HG03342 (cell line): ENCODE measurements at regions not wholly inside any gene's neighbourhood (a gene's known extent, or its start where the extent isn't known, plus 50 kb on each side); places are given as distances from the start of the nearest gene placed in this dataset.
A peak's percentile ranks its signal among the peaks of the same experiment; 100 is the strongest.
"Not testable (repeated sequence)": the region's sequence is repeated elsewhere in the genome, so short reads cannot be mapped to it uniquely, and the experiment has no call there.

Experiments used
- ATAC-seq: cut with Tn5 transposase; IDR thresholded peaks from one replicate; pipeline ENCODE4 v1.9.1; 2021; ENCODE audit warnings: mild to moderate bottlenecking, moderate library complexity; ENCODE audit not compliant: unreplicated experiment

DNA sequence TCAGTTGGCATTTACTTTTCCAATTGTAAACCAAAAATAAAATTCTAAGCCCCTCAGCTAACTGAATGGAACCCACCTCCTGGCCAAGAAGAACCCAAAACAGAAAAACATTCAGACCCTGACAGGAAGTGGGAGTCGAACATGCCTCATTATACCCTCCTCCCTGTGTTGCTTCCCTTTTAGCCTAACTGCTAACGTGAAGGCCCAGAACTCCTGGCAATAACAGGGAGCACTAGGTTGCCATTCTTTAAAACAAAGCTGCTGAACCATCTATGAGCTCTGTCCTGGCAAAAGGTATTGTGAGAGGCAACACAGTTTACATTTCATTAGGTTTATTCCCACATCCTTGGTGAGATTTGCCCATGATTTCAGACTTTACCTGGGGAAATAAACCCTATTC, 481.4 kb downstream of the CHSY3 start:
- ATAC-seq = no peak

DNA sequence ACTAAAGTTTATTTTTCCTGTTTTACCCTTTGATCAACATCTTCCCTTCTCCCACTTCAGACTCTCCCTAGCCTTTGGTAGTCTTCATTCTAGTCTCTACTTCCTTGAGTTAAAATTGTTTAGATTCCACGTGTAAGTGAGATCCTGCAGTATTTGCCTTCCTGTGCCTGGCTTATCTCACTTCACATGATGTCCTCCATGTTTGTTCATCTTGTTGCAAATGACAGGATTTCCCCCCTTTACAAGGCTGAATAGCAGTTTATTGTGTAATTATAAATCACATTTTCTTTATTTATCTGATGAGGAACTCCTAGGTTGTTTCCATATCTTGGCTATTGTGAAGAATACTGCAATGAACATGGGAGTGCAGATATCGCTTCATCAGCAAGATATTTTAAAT, 461.7 kb downstream of the CHSY3 start:
- ATAC-seq = no peak

DNA sequence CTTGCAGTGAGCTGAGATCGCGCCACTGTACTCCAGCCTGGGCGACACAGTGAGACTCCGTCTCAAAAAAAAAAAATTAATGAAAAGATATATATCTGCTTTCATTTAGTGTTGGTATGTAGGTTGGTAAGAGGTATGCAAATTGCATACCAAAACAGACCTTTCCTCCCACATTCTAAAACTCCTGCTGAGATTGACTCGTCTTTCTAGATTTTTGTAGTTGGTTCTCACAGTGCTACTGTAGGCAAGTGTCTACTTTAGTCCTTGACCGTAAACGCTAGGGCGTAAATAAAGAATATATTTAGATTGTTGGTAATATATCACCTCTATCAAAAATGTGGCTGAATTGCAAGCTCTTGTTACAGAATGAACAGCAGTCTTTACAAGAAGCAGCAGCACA, 445.9 kb downstream of the CHSY3 start:
- ATAC-seq = no peak

DNA sequence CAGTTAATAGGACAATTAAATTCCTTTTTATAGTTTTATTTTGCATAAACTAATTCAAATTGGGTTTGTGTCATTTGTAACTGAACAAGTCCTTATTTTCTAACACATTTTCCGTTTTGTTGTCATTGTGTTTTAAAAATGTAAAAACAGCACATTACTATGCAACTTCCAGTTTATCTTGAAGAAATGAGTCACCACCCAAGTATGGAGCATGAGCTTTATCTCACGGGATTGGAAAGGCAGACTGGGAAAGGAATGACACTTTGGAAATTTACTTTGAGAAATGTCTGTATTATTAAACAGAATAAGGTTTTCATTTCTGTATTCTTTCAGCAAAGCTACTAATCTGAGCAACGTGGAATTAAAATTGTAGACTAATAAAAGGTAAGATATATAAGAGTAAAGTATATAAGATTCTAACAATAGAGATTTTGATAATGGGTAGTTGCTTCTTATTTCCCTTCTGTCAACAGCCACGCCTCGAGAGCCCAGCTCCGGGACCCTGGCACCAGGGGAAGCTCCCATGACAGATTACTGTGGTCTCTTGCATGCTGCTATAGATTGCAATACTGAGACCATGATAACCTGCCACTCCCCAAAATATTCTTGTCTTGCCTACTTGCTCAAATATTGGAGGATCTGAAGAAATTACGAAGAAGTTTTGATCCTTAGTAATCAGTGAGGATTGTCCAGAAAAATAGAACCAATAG, 433.1 kb downstream of the CHSY3 start:
- no peak for ATAC-seq

DNA sequence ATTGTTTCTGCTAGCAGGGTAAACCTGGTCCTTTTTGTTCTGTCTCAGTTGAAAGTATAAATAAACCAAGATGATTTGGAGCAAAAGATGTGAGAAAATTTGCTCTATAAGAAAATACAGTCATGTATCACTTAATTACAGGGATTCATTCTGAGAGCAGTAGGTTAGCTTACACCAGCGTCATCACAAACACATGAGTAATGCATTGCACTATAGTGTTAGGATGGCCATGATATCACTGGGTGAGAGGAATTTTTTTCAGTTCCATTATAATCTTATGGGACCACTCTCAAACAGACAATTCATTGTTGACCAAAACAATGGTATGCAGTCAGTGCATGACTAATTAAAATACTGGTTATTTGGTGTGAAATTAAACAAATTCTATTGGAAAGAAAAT, 430.9 kb downstream of the CHSY3 start:
- ATAC-seq = no peak

DNA sequence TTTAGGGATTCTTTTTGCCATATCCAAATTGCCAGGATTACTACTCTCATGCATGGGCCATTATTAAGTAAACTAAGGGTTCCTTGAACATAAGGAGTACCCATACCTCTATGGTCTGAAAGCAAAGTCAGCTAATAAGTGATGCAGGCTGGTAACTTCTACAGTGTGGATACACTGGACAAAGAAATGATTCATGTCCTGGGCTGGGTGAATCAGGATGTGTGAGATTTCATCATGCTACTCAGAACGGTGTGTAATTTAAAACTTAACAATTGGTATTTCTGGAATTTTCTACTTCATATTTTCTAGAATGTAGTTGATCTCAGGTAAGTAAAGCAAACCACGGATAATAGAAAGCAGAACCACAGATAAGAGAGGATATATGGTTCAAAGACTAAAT, 428.8 kb downstream of the CHSY3 start:
- ATAC-seq = no peak

DNA sequence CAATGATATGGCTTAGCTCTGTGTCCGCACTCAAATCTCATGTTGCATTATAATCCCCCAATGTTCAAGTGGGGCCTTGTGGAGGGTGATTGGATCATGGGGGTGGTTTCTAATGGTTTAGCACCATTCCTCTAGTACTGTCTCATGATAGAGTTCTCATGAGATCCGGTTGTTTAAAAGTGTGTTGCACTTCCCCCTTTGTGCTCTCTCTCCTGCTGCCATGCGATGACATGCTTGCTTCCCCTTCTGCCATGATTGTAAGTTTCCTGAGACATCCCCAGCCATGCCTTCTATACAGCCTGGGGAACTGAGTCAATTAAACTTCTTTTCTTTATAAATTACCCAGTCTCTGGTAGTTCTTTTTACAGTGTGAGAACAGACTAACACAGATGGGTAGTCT, 427.1 kb downstream of the CHSY3 start:
- no peak for ATAC-seq

DNA sequence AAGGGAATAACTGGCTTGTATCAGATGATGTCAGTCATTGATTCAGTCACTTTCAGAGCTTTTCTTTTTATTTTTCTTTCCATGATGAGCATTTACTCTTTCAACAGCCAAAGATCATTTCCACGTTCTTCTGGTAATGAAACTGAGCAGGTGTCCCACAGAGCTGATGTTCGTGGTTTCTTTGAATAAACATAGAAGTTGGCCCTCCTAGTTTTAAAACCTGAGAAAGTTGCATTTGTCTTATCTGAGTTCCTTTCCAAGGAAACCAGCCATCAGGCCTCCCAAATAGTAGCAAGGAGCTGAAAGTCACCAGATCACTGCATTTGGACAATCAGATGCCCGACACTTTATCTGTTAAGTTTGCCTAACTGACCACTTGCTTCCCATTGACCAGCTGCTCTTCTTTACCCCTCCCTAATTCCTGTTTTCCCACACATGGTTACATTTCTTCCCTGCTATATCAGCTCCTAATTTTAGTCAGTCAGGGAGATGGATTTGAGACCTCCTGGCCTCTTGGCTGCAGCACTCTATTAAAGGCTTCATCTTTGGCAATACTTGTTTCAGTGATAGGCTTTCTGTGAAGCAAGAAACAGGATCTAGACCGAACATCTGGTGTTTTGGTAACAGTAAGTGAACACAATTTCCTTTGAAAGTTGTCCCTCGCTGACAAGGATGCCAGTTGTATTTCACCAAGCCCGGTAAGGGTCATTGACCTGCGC, 420.8 kb downstream of the CHSY3 start:
- no peak for ATAC-seq

DNA sequence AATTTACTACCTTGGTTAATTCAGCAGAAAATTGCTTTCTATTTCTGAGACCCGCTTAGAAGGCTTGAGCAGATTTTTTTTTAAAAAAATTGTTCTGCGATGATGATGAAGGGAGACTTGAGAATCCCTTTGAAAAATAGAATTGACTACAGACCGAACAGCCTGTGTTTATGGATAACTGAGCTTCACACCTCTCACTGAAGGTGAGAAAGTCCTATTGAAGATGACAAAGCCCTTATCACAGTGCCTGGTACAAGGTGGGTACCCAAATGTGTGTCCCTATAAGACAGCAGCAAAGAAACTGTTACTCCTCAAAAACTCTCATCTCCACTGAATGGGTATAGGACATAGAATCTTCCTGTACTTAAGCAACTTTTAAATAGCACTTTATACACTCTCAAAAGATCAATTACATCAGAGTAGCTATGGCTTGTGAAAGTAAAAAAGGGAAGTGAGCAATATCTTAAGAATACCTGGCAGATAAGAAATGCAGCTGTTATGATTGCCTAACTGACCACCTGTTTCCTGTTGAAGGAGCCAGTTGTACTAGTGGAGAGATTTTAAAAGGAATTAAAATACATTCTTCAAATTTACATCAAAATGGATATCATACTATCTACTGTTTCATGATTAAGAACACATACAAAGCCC, 419.7 kb downstream of the CHSY3 start:
- peak; percentile 100 for ATAC-seq

DNA sequence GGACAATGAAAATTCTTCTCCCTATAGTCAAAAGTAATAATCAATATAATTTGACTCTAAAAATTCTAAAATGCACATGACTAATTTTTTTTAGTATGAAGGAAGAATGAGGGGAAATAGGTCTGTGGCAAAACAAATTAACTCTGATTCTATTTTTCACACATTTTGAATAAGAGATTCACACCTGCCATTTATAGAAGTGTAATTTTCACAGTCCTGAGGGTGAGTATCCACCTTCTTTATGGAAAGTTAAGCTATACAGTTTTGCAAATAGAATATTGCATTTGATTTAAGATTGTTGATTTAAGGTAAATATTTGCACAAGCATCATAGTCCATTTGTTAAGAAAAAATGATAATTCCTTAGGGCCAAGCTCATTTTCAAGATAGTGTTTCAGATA, 417.7 kb downstream of the CHSY3 start:
- no peak for ATAC-seq

DNA sequence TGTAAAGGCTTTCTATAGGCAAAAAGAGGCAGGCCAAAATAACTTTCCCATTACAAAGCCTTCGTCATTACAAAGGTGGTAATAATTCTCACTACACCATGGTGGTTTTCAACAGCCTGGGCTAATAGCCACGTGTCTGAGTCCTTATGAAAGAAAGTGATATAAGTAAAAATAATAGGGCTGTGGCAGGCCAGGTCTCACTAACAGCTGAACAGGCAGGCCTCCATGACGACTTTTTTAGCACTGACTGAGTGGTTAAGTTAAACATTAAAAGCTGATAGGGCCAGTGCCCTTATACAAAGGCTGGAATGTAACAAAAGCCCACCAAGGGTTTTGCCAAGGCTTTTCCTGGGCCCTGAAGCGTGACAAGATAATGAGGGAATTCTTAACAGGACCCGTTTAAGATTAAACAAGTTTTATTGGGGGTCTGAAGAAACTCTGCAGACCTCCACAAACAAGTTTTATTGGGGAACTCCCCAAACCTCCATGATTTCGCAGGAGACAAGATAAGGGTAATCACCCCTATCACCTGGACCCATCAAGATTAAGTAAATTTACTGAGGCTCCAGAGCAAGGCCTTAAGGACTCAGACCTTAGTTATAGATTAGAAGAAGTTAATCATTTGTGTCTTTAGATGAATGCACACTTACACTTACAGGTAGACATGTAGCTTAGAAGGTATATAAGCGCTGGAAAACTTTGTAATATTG, 412.9 kb downstream of the CHSY3 start:
- ATAC-seq = peak; percentile 89

DNA sequence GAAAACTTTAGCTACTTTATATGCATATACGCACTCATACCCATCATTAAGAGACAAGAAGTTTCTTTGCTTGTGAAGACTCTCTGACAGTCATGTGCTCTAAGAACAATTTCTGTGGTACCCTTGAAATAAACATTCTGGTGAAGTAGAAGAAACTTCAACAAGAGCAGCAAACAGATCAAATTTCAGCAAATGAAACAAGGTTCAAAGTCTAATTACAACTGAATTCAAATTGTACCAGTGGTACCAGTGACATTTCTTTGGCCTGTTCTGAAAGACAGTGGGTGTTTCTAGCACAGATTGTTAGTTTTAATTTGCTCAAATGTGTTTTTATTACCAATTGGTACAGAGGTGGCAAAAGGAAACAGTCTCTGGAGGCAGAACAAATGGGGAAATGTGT, 391.0 kb downstream of the CHSY3 start:
- no peak for ATAC-seq

DNA sequence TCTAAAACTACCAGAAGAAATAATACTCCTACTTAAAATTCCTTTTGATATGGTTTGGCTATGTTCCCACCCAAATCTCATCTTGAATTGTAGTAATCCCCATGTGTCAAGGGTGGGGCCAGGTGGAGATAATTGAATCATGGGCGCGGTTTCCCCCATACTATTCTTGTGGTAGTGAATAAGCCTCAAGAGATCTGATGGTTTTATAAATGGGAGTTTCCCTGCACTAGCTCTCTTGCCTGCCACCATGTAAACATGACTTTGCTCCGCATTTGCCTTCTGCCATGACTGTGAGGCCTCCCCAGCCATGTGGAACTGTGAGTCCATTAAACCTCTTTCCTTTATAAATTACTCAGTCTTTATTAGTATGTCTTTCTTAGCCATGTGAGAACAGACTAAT, 390.5 kb downstream of the CHSY3 start:
- ATAC-seq = not testable (repeated sequence)

DNA sequence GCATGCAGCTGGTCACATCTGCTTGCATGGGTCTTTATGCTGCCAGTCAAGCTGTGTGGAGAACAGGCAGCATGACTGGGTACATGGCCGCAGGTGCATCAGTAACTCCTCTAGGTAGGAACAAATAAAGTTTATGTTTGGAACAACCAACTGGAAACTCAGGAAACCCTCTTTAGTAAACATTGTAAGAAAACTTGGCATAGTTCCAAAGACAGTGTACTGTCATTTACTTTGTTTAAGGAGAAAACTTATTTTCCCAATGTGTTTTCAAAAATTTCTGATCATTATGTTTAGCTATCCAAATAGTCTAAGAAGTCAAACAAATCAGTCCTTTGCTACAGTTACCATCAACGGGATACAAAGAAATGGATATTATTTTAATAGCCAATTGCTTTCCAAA, 386.0 kb downstream of the CHSY3 start:
- no peak for ATAC-seq

DNA sequence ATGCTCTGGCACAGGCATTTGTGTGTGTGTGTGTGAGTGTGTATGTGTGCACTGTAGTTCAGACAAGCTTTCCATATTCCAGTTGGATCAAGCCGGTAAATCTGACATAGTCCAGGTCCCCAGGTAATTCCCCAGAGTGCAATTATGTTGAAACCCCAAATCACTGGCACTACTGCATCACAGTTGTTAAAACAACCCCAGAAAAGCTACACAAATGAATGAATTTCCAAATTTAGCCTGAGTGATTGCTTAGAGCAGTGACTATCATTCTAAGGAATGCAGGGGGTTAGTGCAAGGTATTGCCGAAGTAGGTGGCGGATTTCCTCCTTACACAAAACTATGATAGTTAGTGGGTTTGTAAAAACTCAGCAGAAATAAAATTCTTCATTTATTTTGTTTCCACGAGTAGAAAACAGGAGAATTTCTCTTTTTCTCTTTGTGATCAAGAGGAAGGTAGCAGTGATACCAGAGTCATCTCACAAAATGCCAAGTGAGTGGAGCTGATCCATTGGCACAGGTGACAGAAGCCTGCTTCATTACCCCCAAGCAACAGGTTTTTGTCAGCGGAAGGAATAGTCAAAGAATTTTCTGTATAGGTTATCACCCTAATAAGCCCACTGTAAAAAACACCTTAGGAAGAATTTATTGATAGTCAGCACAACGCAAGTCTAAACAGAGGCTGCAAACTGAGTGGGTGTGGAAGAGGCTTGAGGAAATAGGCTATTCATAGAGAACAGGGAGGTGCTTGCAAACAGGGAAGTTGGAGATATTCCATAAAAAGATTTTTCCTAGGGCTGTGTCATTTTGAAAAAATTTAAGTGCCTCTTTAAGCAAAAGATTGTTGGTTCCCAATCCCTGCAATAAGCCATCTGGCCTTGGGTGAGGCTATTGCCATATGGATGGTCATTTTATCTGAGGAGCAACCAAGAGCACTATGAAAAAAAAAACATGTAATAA, 385.1 kb downstream of the CHSY3 start:
- ATAC-seq = no peak

DNA sequence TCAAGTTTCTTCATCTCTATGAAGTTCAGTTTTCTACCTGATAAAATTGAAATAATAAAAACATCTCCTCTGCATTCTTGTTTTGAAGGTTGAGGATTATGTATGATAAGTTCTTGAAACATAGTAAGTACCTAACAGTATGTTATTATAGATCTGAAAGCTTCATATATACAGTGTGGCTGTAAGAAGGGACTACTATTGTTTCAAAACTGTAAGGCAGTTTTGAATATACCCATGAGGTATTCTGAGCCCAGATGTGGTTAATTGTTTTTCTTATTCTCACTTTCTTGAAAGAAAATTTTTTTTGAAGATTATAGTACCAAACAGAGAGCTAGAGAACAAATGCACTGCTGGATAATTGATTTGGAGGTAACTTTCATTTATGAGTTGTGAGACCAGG, 383.2 kb downstream of the CHSY3 start:
- ATAC-seq = no peak

DNA sequence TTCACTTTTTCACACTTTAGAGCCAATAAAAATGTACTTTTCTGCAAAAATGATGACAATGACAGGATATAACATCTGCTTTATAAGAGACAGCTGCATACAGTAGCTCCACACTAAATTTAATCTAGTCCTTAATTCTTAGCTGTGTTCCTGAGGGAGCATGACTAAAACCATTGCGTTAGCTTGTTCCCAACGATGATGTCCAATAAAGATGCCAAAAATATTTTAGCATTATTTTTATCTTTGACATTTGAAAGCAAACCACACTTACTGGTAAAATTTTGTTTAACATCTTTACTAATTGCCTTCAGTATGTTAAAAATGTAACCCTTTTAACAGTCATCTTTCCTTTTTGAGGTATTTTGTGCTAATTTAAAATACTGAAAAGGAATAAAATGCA, 382.7 kb downstream of the CHSY3 start:
- ATAC-seq = no peak

DNA sequence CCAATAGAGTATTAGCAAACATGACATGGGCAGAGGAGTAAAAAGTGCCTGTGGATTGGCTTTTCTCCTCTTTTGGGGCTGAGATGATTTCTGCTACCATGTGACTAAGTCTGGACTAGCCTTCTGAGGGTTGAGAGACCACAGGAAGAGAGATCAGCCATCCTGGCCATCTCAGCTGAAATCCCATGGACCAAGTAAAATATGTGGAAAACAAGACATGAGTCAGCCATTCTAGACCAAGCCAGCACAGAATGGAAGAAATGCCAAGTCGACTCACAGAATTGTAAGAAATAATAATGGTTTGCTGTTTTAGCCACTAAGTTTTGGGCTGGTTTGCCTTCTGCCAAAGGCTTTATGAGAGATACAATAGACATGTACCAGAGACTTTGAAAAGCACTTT, 377.8 kb downstream of the CHSY3 start:
- ATAC-seq = no peak

DNA sequence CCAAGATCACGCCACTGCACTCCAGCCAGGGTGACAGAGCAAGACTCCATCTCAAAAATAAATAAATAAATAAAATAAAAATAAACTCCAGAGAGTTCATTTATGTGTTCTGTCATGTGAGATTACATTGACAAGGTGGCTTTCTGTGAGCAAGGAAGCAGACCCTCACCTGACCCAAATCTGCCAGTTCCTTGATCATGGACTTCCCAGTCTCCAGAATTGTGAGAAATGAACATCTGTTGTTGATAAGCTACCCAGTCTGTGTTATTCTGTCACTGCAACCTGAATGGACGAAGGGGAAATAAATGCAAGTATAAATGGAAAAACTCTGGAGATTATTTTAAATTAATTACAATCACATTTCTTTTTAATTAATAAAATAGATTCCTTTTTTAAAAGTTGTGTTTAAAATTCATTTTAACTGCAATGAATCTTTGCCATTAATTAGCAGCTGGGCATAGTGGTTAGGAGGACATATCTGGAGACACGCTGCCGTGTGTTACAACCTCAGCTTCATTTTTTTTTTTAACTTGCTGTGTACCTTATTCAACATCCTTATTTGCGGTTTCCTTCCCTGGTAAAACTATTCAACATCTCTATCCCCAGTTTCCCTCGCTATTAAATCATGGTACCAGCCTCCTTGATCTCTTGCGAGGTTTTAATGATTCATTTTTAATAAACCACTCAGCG, 376.4 kb downstream of the CHSY3 start:
- ATAC-seq = no peak

DNA sequence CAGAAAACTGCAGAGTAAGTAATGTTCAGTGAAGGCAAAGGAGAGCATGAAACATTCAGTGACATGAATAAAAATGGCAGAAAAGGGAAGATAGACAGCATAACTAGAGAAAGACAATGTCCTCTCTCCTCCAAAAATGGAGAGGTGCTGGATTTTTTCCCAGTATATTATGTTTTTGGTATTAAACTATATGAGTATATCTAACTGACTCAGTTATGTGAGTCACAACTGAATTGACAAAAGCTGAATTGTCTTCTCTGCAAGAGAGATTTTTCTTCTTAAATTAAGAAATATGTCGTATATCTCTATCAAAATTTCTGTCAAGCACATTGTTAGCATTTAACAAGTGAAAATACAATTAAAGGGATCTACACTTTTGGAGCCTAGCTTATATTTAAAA, 375.1 kb downstream of the CHSY3 start:
- ATAC-seq = no peak
